ENCODE measurements at regions not wholly inside any gene's neighbourhood (a gene's known extent, or its start where the extent isn't known, plus 50 kb on each side); places are given as distances from the start of the nearest gene placed in this dataset.

DNA sequence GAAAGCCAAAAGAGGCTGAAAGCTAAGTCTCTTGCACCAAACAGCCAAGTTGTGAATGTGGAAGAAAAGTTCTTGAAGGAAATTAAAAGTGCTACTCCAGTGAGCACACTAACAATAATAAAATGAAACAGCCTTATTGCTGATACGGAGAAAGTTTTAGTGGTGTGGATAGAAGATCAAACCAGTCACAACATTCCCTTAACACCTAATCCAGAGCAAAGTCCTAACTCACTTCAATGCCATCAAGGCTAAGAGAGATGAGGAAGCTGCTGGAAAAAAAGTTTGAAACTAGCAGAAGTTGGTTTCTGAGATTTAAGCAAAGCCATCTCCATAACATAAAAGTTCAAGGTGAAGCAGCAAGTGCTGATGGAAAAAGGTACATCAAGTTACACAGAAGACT lies 288.8 kb upstream of the RARB start:
- TF ChIP-seq CTCF (conservative IDR thresholded peaks at IDR 0.05; ENCODE audit: low read length) (no peak), EZH2phosphoT487 (IDR thresholded peaks at IDR 0.05; ENCODE audit: borderline replicate concordance, low read depth, low read length) (no peak)

Data from OCI-LY7 (cell line).